Right lobe of liver (tissue), 4 donors: ENCODE measurements at regions not wholly inside any gene's neighbourhood (a gene's known extent, or its start where the extent isn't known, plus 50 kb on each side); places are given as distances from the start of the nearest gene placed in this dataset.

Experiments used
- POLR2A ChIP-seq: fragments of 450-650 bp; IDR thresholded peaks from one replicate; pipeline ENCODE4 v1.6.1; 2017; ENCODE audit warnings: antibody characterized with exemption, mild to moderate bottlenecking
- TF ChIP-seq, protein P1 (sequence below), 4 donors: fragments of 200-600 bp in 3 of 4; fragments of 450-650 bp in 1 of 4; IDR thresholded peaks; one replicate each; pipeline versions ENCODE4 v1.5.1 to v1.8.0; 2016 to 2022; ENCODE audit warnings: antibody characterized with exemption in 4 of 4, mild to moderate bottlenecking in 2 of 4
- donor health status: DM: no; HTN: no; CAD: no.
- donor health status: DM: no; HTN: no; CAD: no.
- donor health status: DM: no; HTN: yes; CAD: no.

GRCh38 chr1:198841477-198841876 is 202.6 kb downstream of the PTPRC start:
- TF ChIP-seq, protein P1, sequence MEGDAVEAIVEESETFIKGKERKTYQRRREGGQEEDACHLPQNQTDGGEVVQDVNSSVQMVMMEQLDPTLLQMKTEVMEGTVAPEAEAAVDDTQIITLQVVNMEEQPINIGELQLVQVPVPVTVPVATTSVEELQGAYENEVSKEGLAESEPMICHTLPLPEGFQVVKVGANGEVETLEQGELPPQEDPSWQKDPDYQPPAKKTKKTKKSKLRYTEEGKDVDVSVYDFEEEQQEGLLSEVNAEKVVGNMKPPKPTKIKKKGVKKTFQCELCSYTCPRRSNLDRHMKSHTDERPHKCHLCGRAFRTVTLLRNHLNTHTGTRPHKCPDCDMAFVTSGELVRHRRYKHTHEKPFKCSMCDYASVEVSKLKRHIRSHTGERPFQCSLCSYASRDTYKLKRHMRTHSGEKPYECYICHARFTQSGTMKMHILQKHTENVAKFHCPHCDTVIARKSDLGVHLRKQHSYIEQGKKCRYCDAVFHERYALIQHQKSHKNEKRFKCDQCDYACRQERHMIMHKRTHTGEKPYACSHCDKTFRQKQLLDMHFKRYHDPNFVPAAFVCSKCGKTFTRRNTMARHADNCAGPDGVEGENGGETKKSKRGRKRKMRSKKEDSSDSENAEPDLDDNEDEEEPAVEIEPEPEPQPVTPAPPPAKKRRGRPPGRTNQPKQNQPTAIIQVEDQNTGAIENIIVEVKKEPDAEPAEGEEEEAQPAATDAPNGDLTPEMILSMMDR (IDR thresholded peaks at IDR 0.05) = no peak
- no peak for TF ChIP-seq POLR2A
